ENCODE measurements at regions not wholly inside any gene's neighbourhood (a gene's known extent, or its start where the extent isn't known, plus 50 kb on each side); places are given as distances from the start of the nearest gene placed in this dataset.

DNA sequence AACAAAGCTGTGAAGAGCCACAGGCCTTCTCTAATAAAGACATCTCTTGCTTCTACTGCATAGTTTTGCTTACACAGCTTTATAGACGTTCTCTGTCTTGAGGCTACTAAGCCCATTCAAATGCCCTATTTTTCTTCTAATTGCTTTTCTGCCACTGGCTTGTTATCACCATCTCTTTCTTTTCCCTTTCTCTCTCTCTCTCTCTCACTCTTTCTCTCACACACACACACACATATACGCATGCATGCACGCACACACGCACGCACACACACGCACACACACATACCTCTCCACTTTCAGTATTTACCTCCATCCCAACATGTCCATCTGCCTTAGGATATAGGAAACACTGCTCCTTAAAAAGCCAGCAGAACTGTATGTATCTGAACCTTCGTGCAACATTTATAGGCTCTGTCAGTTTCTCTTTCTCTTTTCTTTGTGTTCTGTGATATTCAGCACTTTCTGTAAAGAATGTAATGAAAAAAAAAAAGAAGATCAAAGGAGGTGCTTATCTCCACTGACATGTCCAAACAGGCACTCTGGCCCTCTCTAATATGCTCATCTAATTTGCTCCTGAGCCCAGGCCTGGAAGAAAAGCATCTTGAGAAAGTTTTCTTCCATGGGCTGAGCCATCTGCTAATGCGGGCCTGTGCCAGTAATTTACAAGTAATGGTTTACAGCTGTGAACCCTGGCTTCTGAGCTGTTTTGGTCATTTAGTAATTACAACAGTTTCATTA, 1046.7 kb upstream of the MAP3K7 start:
- intact Hi-C loops (cut with DNase I; ENCODE audit: low total_unique reads) = loop anchor here (5.0 kb wide), 1 partner anchor 1349 kb away; no protein-coding TSS in a partner anchor

DNA sequence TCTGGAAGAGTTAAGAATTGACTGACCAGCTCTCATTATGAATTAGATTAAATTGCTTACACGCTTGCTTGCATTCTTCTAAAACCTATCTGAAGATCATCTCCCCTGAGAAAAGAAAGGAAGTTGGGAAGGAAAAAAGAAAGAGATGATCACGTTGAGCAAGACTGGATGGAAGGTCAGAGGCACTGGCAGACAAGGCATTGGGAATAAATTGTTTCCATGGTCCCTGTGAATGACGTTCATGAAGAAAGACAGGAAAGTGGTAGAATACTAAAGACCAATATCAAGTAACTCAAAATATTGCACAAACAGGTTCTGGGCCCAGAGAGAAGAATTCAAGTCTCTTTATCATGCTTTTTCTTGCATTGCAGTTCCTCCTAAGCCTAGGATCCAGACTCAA, 1045.4 kb upstream of the MAP3K7 start:
- no peak overlapping the region for H3K4me3 ChIP-seq
- DNase-seq = no peak
- H3K27me3 ChIP-seq = no peaks in the 10 kb centered on the region
- intact Hi-C loops (cut with DNase I; ENCODE audit: low total_unique reads) = loop anchor here (5.0 kb wide), 1 partner anchor 1350 kb away; no protein-coding TSS in a partner anchor
- no peaks in the 10 kb centered on the region for H3K9me3 ChIP-seq
- H3K27ac ChIP-seq = no peak overlapping the region
- H3K36me3 ChIP-seq = no peaks in the 10 kb centered on the region
- TF ChIP-seq, protein P1, sequence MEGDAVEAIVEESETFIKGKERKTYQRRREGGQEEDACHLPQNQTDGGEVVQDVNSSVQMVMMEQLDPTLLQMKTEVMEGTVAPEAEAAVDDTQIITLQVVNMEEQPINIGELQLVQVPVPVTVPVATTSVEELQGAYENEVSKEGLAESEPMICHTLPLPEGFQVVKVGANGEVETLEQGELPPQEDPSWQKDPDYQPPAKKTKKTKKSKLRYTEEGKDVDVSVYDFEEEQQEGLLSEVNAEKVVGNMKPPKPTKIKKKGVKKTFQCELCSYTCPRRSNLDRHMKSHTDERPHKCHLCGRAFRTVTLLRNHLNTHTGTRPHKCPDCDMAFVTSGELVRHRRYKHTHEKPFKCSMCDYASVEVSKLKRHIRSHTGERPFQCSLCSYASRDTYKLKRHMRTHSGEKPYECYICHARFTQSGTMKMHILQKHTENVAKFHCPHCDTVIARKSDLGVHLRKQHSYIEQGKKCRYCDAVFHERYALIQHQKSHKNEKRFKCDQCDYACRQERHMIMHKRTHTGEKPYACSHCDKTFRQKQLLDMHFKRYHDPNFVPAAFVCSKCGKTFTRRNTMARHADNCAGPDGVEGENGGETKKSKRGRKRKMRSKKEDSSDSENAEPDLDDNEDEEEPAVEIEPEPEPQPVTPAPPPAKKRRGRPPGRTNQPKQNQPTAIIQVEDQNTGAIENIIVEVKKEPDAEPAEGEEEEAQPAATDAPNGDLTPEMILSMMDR (IDR thresholded peaks at IDR 0.05) = no peak
- H3K4me1 ChIP-seq = no peaks in the 10 kb centered on the region

More for the DNA sequence above, 1046.7 kb upstream of the MAP3K7 start:
- Histone ChIP-seq H3K27me3 (no peaks in the 10 kb centered on the region), H3K4me1 (no peaks in the 10 kb centered on the region), H3K27ac (no peak overlapping the region), H3K4me3 (no peak overlapping the region), H3K9me3 (no peaks in the 10 kb centered on the region), H3K36me3 (no peaks in the 10 kb centered on the region)
- TF ChIP-seq, protein P1 (IDR thresholded peaks at IDR 0.05) = no peak
- DNase-seq = no peak

DNA sequence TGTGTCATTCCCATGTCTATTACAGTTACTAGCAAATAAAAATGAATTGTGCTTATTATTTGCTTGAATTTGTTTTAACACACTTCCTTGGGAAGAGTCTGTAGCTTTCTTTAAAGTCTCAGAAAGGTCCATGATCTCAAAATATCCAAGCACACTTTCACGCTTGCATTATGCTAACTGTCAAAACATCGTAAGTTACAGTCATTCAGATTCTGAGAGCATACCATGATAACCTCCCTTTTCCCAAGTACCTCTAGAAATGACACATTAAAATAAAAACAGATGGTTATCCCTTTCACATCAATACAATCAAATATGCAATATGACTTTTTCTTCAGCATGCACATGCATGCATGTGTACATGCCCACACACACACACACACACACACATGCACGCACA, 1044.4 kb upstream of the MAP3K7 start:
- no peak overlapping the region for H3K4me3 ChIP-seq
- DNase-seq = no peak
- no peak overlapping the region for H3K27ac ChIP-seq
- TF ChIP-seq, protein P1 (IDR thresholded peaks at IDR 0.05) = no peak
- H3K9me3 ChIP-seq = no peaks in the 10 kb centered on the region
- intact Hi-C loops (cut with DNase I; ENCODE audit: low total_unique reads) = loop anchor here (5.0 kb wide), 1 partner anchor 1351 kb away; no protein-coding TSS in a partner anchor
- H3K27me3 ChIP-seq = no peaks in the 10 kb centered on the region
- no peaks in the 10 kb centered on the region for H3K36me3 ChIP-seq
- H3K4me1 ChIP-seq = no peaks in the 10 kb centered on the region

DNA sequence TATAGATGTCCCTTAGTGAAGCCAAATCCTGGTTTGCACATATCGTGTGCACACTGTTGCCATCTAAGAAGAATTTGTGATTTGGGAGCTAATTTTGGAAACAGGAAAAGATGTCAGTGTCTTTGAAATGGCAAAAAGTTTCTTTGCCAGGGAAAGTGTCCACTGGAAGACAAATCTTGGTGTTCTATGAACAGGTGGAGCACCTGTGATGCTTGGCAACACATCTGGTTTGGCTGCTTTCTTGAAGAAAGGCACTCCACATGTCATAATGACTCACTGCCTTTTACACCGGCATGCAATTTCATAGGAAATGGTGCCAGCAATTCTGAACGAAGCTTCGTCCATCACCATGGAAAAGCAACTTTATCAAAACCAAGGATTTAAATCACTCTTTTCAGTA, 1040.0 kb upstream of the MAP3K7 start:
- Histone ChIP-seq H3K27me3 (no peaks in the 10 kb centered on the region), H3K36me3 (no peaks in the 10 kb centered on the region), H3K27ac (no peak overlapping the region), H3K4me3 (no peak overlapping the region), H3K9me3 (no peaks in the 10 kb centered on the region), H3K4me1 (no peaks in the 10 kb centered on the region)
- intact Hi-C loops (cut with DNase I; ENCODE audit: low total_unique reads) = no loop called here
- no peak for DNase-seq
- TF ChIP-seq, protein P1 (IDR thresholded peaks at IDR 0.05) = no peak

DNA sequence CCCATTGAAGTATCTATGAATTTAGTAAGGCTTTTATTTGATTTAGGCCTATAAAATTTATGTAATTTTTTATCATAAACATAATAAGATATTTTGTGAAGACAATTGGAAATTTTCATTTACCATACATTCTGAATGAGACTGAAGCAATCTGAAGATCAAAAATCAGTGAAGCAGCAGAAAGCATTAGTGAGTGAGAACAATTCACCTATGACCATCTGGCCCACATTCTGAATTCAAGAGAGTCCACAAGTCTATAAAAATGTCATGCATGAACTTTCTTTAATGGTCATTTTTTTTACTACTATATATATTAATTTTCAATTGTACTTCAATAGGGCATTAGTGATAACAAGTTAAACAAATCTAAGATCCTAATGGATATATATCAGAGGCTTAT, 1026.6 kb upstream of the MAP3K7 start:
- no peak for DNase-seq
- no peak overlapping the region for H3K4me3 ChIP-seq
- no peaks in the 10 kb centered on the region for H3K4me1 ChIP-seq
- H3K27me3 ChIP-seq = no peaks in the 10 kb centered on the region
- no peaks in the 10 kb centered on the region for H3K36me3 ChIP-seq
- TF ChIP-seq, protein P1 (IDR thresholded peaks at IDR 0.05) = no peak
- no peak overlapping the region for H3K27ac ChIP-seq
- H3K9me3 ChIP-seq = no peaks in the 10 kb centered on the region
- intact Hi-C loops (cut with DNase I; ENCODE audit: low total_unique reads) = no loop called here
